ENCODE measurements at regions not wholly inside any gene's neighbourhood (a gene's known extent, or its start where the extent isn't known, plus 50 kb on each side); places are given as distances from the start of the nearest gene placed in this dataset.
"Not testable (repeated sequence)": the region's sequence is repeated elsewhere in the genome, so short reads cannot be mapped to it uniquely, and the experiment has no call there.

GRCh38 chr10:108980869-108981268 is 942.4 kb downstream of the XPNPEP1 start:
- Mint-ChIP-seq H3K4me3 (no peak overlapping the region), H3K27ac (no peak overlapping the region), H3K4me1 (no peaks in the 10 kb centered on the region), H3K9me3 (peaks cover 17% of the 10 kb centered on the region), H3K27me3 (no peaks in the 10 kb centered on the region), H3K36me3 (no peaks in the 10 kb centered on the region)

- peaks cover 16% of the 10 kb centered on the region for H3K9me3 Mint-ChIP-seq
- H3K4me3 Mint-ChIP-seq, result no peak overlapping the region
- no peaks in the 10 kb centered on the region for H3K27me3 Mint-ChIP-seq
- H3K27ac Mint-ChIP-seq, result no peak overlapping the region
- no peaks in the 10 kb centered on the region for H3K36me3 Mint-ChIP-seq
- no peaks in the 10 kb centered on the region for H3K4me1 Mint-ChIP-seq
These were observed 947.8 kb downstream of the XPNPEP1 start for GRCh38 chr10:108975459-108976058.

GRCh38 chr10:108970016-108970415 is 953.3 kb downstream of the XPNPEP1 start:
- H3K27ac Mint-ChIP-seq, result no peak overlapping the region
- no peak overlapping the region for H3K4me3 Mint-ChIP-seq
- H3K4me1 Mint-ChIP-seq, result no peaks in the 10 kb centered on the region
- no peaks in the 10 kb centered on the region for H3K36me3 Mint-ChIP-seq
- H3K9me3 Mint-ChIP-seq, result peaks cover 15% of the 10 kb centered on the region
- H3K27me3 Mint-ChIP-seq, result no peaks in the 10 kb centered on the region

- no peak overlapping the region for H3K27ac Mint-ChIP-seq
- peaks cover 10% of the 10 kb centered on the region for H3K9me3 Mint-ChIP-seq
- H3K4me1 Mint-ChIP-seq, result no peaks in the 10 kb centered on the region
- no peak overlapping the region for H3K4me3 Mint-ChIP-seq
- no peaks in the 10 kb centered on the region for H3K36me3 Mint-ChIP-seq
- H3K27me3 Mint-ChIP-seq, result no peaks in the 10 kb centered on the region
These were observed 956.9 kb downstream of the XPNPEP1 start for GRCh38 chr10:108966411-108966810.

- H3K9me3 Mint-ChIP-seq, result peaks cover 10% of the 10 kb centered on the region
- H3K27ac Mint-ChIP-seq, result no peak overlapping the region
- H3K27me3 Mint-ChIP-seq, result no peaks in the 10 kb centered on the region
- no peak overlapping the region for H3K4me3 Mint-ChIP-seq
- no peaks in the 10 kb centered on the region for H3K4me1 Mint-ChIP-seq
- no peaks in the 10 kb centered on the region for H3K36me3 Mint-ChIP-seq
These were observed 957.3 kb downstream of the XPNPEP1 start for GRCh38 chr10:108966005-108966404.

GRCh38 chr10:108962172-108962571 is 961.1 kb downstream of the XPNPEP1 start:
- no peaks in the 10 kb centered on the region for H3K36me3 Mint-ChIP-seq
- no peaks in the 10 kb centered on the region for H3K9me3 Mint-ChIP-seq
- no peak overlapping the region for H3K27ac Mint-ChIP-seq
- no peaks in the 10 kb centered on the region for H3K4me1 Mint-ChIP-seq
- H3K4me3 Mint-ChIP-seq, result no peak overlapping the region
- no peaks in the 10 kb centered on the region for H3K27me3 Mint-ChIP-seq

- Mint-ChIP-seq H3K4me3 (no peak overlapping the region), H3K36me3 (no peaks in the 10 kb centered on the region), H3K9me3 (no peaks in the 10 kb centered on the region), H3K27me3 (no peaks in the 10 kb centered on the region), H3K27ac (no peak overlapping the region), H3K4me1 (no peaks in the 10 kb centered on the region)
These were observed 965.6 kb downstream of the XPNPEP1 start for GRCh38 chr10:108957681-108958080.

- no peak overlapping the region for H3K27ac Mint-ChIP-seq
- H3K9me3 Mint-ChIP-seq, result peaks cover 7% of the 10 kb centered on the region
- no peak overlapping the region for H3K4me3 Mint-ChIP-seq
- H3K36me3 Mint-ChIP-seq, result no peaks in the 10 kb centered on the region
- H3K27me3 Mint-ChIP-seq, result no peaks in the 10 kb centered on the region
- H3K4me1 Mint-ChIP-seq, result no peaks in the 10 kb centered on the region
These were observed 967.2 kb downstream of the XPNPEP1 start for GRCh38 chr10:108956149-108956548.

- not testable (repeated sequence) for H3K36me3 Mint-ChIP-seq, H3K27ac Mint-ChIP-seq, H3K4me1 Mint-ChIP-seq, H3K4me3 Mint-ChIP-seq, H3K27me3 Mint-ChIP-seq
- H3K9me3 Mint-ChIP-seq, result peaks cover 20% of the 10 kb centered on the region
These were observed 1003.3 kb downstream of the XPNPEP1 start for GRCh38 chr10:108920029-108920428.

GRCh38 chr10:108913300-108913699 is 1010.0 kb downstream of the XPNPEP1 start:
- H3K4me1 Mint-ChIP-seq, result no peaks in the 10 kb centered on the region
- H3K4me3 Mint-ChIP-seq, result no peak overlapping the region
- H3K36me3 Mint-ChIP-seq, result no peaks in the 10 kb centered on the region
- no peaks in the 10 kb centered on the region for H3K9me3 Mint-ChIP-seq
- H3K27me3 Mint-ChIP-seq, result peaks cover 14% of the 10 kb centered on the region
- H3K27ac Mint-ChIP-seq, result no peak overlapping the region

- peaks cover 13% of the 10 kb centered on the region for H3K27me3 Mint-ChIP-seq
- H3K4me3 Mint-ChIP-seq, result no peak overlapping the region
- no peaks in the 10 kb centered on the region for H3K9me3 Mint-ChIP-seq
- no peaks in the 10 kb centered on the region for H3K36me3 Mint-ChIP-seq
- no peak overlapping the region for H3K27ac Mint-ChIP-seq
- no peaks in the 10 kb centered on the region for H3K4me1 Mint-ChIP-seq
These were observed 1011.3 kb downstream of the XPNPEP1 start for GRCh38 chr10:108911814-108912541.

- H3K27ac Mint-ChIP-seq, result no peak overlapping the region
- no peak overlapping the region for H3K4me3 Mint-ChIP-seq
- H3K27me3 Mint-ChIP-seq, result peaks cover 13% of the 10 kb centered on the region
- H3K4me1 Mint-ChIP-seq, result no peaks in the 10 kb centered on the region
- H3K9me3 Mint-ChIP-seq, result no peaks in the 10 kb centered on the region
- no peaks in the 10 kb centered on the region for H3K36me3 Mint-ChIP-seq
These were observed 1015.2 kb downstream of the XPNPEP1 start for GRCh38 chr10:108908096-108908495.

GRCh38 chr10:108905821-108906220 is 1017.5 kb downstream of the XPNPEP1 start:
- Mint-ChIP-seq H3K4me1 (no peaks in the 10 kb centered on the region), H3K27ac (no peak overlapping the region), H3K27me3 (peaks cover 3% of the 10 kb centered on the region), H3K36me3 (no peaks in the 10 kb centered on the region), H3K9me3 (no peaks in the 10 kb centered on the region), H3K4me3 (no peak overlapping the region)

- no peaks in the 10 kb centered on the region for H3K4me1 Mint-ChIP-seq
- no peak overlapping the region for H3K27ac Mint-ChIP-seq
- H3K36me3 Mint-ChIP-seq, result no peaks in the 10 kb centered on the region
- no peaks in the 10 kb centered on the region for H3K27me3 Mint-ChIP-seq
- no peaks in the 10 kb centered on the region for H3K9me3 Mint-ChIP-seq
- H3K4me3 Mint-ChIP-seq, result no peak overlapping the region
These were observed 1018.1 kb downstream of the XPNPEP1 start for GRCh38 chr10:108905171-108905570.

GRCh38 chr10:108904163-108904838 is 1019.0 kb downstream of the XPNPEP1 start:
- Mint-ChIP-seq H3K27me3 (no peaks in the 10 kb centered on the region), H3K36me3 (no peaks in the 10 kb centered on the region), H3K9me3 (no peaks in the 10 kb centered on the region), H3K27ac (no peak overlapping the region), H3K4me3 (no peak overlapping the region), H3K4me1 (no peaks in the 10 kb centered on the region)

- no peaks in the 10 kb centered on the region for H3K9me3 Mint-ChIP-seq
- H3K4me1 Mint-ChIP-seq, result no peaks in the 10 kb centered on the region
- no peak overlapping the region for H3K27ac Mint-ChIP-seq
- H3K36me3 Mint-ChIP-seq, result no peaks in the 10 kb centered on the region
- H3K27me3 Mint-ChIP-seq, result no peaks in the 10 kb centered on the region
- no peak overlapping the region for H3K4me3 Mint-ChIP-seq
These were observed 1020.6 kb downstream of the XPNPEP1 start for GRCh38 chr10:108902619-108903285.

All from activated naive CD4-positive, alpha-beta T cell treated with anti-CD3 and anti-CD28 coated beads, Interleukin-2, amount 50 U/mL, for 24 hours (primary cell).